GM12872 (cell line): ENCODE measurements at regions not wholly inside any gene's neighbourhood (a gene's known extent, or its start where the extent isn't known, plus 50 kb on each side); places are given as distances from the start of the nearest gene placed in this dataset.

Source experiments
- TF ChIP-seq, protein P1 (sequence below): IDR thresholded peaks from 3 replicates; pipeline ENCODE4 v1.5.1; 2011; ENCODE audit warnings: low read depth, mild to moderate bottlenecking, low read length, moderate library complexity; ENCODE audit not compliant: insufficient read depth

- TF ChIP-seq, protein P1, sequence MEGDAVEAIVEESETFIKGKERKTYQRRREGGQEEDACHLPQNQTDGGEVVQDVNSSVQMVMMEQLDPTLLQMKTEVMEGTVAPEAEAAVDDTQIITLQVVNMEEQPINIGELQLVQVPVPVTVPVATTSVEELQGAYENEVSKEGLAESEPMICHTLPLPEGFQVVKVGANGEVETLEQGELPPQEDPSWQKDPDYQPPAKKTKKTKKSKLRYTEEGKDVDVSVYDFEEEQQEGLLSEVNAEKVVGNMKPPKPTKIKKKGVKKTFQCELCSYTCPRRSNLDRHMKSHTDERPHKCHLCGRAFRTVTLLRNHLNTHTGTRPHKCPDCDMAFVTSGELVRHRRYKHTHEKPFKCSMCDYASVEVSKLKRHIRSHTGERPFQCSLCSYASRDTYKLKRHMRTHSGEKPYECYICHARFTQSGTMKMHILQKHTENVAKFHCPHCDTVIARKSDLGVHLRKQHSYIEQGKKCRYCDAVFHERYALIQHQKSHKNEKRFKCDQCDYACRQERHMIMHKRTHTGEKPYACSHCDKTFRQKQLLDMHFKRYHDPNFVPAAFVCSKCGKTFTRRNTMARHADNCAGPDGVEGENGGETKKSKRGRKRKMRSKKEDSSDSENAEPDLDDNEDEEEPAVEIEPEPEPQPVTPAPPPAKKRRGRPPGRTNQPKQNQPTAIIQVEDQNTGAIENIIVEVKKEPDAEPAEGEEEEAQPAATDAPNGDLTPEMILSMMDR, result no peak
These were observed 162.5 kb upstream of the CITED2 start for GRCh38 chr6:139536751-139537617.

DNA sequence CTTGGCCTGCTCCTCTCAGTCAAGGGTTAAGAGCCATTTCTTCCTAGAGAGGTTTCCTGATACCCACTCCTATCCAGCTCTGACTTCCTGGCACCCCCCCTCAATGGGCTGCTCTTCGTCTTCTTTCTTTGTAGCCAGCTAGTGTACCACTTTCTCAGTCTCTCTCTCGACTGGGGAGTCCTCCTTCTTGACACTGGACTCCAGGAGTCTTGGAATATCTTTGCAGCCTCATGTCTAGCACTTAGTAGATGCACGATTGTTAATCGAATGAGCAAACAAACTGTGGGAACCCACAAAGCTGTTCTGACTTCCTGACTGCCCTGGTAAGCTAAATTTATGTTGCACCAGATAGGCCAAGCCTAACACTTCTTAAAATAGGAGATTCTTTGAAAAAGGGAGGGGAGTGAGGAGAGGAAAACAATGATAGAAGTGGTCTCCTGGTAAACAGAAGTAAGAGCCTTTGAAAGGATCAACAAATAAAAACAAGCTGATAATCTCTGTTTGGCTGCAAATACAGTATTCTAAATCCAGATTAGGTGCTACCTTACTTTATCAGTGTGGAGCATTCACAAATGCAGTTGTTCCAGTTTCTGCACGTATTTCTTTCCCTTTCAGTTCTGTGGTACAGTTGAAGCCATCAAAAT is 160.1 kb upstream of the CITED2 start:
- TF ChIP-seq, protein P1, result no peak

DNA sequence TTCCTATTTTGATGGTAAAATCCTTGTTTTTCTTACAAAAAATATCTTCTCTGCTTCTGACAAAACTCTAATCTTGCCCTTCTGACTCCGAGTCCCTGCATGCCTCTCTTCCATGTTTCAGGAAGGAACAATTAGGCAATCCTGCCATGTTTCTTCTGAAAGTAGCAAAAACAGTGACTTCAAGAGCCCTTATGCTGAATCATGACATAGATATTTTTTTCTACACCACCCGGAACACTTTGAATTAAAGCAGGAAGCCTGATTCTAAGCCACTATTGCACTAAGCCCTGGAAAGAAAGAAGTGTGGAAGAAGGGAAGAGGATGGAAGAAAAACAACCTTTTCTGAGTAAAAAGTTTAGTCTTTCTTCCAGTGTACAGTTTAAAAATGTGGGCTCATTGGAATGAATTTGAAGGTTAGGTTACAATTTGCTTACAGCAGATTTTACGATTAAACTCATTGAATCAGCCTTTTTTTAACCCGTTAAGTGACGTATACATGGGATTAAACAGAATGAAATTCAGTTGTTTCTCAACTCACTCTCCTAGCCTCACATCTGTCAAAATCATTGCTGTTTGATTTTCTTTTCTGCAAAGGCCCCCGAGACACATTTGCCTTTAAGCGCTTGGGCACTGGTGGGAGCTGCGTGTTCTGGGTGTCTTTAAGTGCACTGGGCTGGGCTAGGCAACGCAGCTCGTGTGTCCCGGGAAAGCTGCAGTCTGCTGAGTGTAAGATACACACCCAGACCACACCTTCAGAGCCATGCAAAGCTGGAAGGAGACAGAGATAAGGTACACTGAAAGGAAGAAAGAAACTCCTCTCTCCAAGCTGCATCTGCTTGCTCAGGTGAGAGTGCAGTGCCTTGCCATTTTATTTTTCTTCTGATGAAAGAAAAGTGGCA is 159.4 kb upstream of the CITED2 start:
- TF ChIP-seq, protein P1, result no peak

DNA sequence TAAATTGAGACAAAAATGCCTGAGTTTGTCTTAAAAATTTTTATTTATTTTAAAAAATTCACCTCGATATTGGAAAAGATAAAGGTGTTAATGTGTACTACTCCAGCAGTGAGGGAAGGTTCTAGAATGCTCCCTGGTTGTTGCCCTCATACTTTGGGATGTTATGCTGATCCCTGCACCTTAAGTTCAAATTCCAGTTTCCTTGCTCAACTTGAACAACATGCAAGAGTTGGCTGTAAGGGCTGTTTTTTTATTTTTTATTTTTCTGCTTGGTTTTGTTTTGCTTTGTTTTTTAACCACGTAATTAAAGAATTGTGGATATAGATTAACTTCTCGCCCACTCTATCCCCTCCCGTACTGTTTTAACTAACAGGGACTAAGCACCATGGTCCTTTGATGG is 158.7 kb upstream of the CITED2 start:
- TF ChIP-seq, protein P1, result no peak

- TF ChIP-seq, protein P1, result no peak
These were observed 157.0 kb upstream of the CITED2 start for GRCh38 chr6:139531148-139532115.

DNA sequence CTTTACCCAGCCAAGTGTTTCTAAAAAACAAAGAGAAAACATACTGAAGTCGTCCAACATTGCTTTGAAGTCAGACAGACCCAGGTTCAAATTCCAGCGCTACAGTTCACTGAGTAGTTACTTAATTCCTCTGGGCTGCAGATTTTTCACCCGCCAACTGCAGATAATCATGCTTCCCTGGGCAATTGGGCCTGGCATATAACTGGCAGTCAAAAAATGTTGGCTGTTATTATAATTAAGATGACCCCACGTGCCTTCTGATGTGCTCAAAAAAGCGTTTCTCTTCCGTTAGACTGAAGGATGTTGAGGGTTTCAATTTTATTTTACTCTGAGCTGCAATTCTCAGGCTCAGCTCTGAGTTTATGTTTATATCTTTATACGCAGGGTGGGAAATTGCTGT is 156.1 kb upstream of the CITED2 start:
- TF ChIP-seq, protein P1, result no peak
